WTC11 (cell line): ENCODE measurements at regions not wholly inside any gene's neighbourhood (a gene's known extent, or its start where the extent isn't known, plus 50 kb on each side); places are given as distances from the start of the nearest gene placed in this dataset.

Experiments
- ATAC-seq: fragments of 200-7000 bp; cut with Tn5 transposase; 2 replicates; pipeline ENCODE4 v1.10.0; 2021; ENCODE audit warnings: mild to moderate bottlenecking, moderate library complexity
- CTCF ChIA-PET: fragments of 300-600 bp; sonication (Branson Sonifier 250); formaldehyde crosslinking; loops from one replicate; lab custom pipeline; 2021; ENCODE audit warnings: antibody characterized with exemption; lab: Charles Lee
- POLR2A ChIA-PET: fragments of 350-600 bp; sonication (Branson Sonifier 250); formaldehyde crosslinking; loops from one replicate; lab custom pipeline; 2021; ENCODE audit warnings: antibody characterized with exemption; lab: Charles Lee
- DNase-seq: peaks from one replicate; pipeline ENCODE4 v3.0.0; 2021; ENCODE audit warnings: low spot score
- H3K27ac Mint-ChIP-seq: 2 replicates; pipeline ENCODE4 v1.8.0; 2021; ENCODE audit warnings: mixed read lengths
- H3K27me3 Mint-ChIP-seq: 2 replicates; pipeline ENCODE4 v1.8.0; 2021; ENCODE audit warnings: low read depth, mild to moderate bottlenecking, moderate library complexity, mixed read lengths
- H3K36me3 Mint-ChIP-seq: 2 replicates; pipeline ENCODE4 v1.8.0; 2021; ENCODE audit warnings: mixed read lengths
- H3K4me1 Mint-ChIP-seq: 2 replicates; pipeline ENCODE4 v1.8.0; 2022; ENCODE audit warnings: mixed read lengths
- H3K4me3 Mint-ChIP-seq: 2 replicates; pipeline ENCODE4 v1.8.0; 2021; ENCODE audit warnings: mild to moderate bottlenecking, moderate library complexity, mixed read lengths
- H3K9me3 Mint-ChIP-seq: 2 replicates; pipeline ENCODE4 v1.8.0; 2021; ENCODE audit warnings: mixed read lengths
- ATF2 ChIP-seq: sonication (generic); formaldehyde crosslinking; IDR thresholded peaks from 2 replicates; pipeline ENCODE4 v1.8.1; 2022; ENCODE audit warnings: low read depth, missing genetic modification reagents, borderline replicate concordance
- ATF6 ChIP-seq: sonication (generic); formaldehyde crosslinking; IDR thresholded peaks from 2 replicates; pipeline ENCODE4 v1.8.1; 2023; ENCODE audit warnings: mild to moderate bottlenecking, missing genetic modification reagents
- EMX1 ChIP-seq: fragments of 250-450 bp; sonication (Bioruptor Pico); IDR thresholded peaks from 2 replicates; pipeline ENCODE4 v1.8.0; 2021; ENCODE audit warnings: mild to moderate bottlenecking
- GRHL2 ChIP-seq: fragments of 250-450 bp; sonication (Bioruptor Pico); IDR thresholded peaks from 2 replicates; pipeline ENCODE4 v1.8.0; 2022; ENCODE audit warnings: mild to moderate bottlenecking, moderate library complexity; ENCODE audit not compliant: insufficient replicate concordance, severe bottlenecking
- GTF2I ChIP-seq: fragments of 250-450 bp; sonication (Bioruptor Pico); conservative IDR thresholded peaks from 2 replicates; pipeline ENCODE4 v1.4.0; 2021; ENCODE audit warnings: mild to moderate bottlenecking
- JUN ChIP-seq: sonication (generic); formaldehyde crosslinking; IDR thresholded peaks from 2 replicates; pipeline ENCODE4 v1.8.0; 2023; ENCODE audit warnings: mild to moderate bottlenecking, missing genetic modification reagents
- NR1H2 ChIP-seq: sonication (generic); formaldehyde crosslinking; IDR thresholded peaks from 2 replicates; pipeline ENCODE4 v1.9.0; 2021; ENCODE audit warnings: mild to moderate bottlenecking, moderate library complexity, missing genetic modification reagents
- NR2C2 ChIP-seq: sonication (generic); formaldehyde crosslinking; IDR thresholded peaks from 2 replicates; pipeline ENCODE4 v1.8.0; 2022; ENCODE audit warnings: mild to moderate bottlenecking, missing genetic modification reagents
- PRRX2 ChIP-seq: fragments of 250-450 bp; sonication (Bioruptor Pico); IDR thresholded peaks from 2 replicates; pipeline ENCODE4 v1.8.0; 2021; ENCODE audit warnings: mild to moderate bottlenecking
- SMAD3 ChIP-seq: sonication (generic); formaldehyde crosslinking; IDR thresholded peaks from 2 replicates; pipeline ENCODE4 v1.8.0; 2022; ENCODE audit warnings: missing genetic modification reagents, mild to moderate bottlenecking, borderline replicate concordance
- SMAD4 ChIP-seq: sonication (generic); formaldehyde crosslinking; IDR thresholded peaks from 2 replicates; pipeline ENCODE4 v1.8.0; 2022; ENCODE audit warnings: mild to moderate bottlenecking, missing genetic modification reagents
- SP1 ChIP-seq: sonication (generic); formaldehyde crosslinking; conservative IDR thresholded peaks from 2 replicates; pipeline ENCODE4 v1.8.1; 2022; ENCODE audit warnings: missing genetic modification reagents
- ZNF121 ChIP-seq: sonication (generic); formaldehyde crosslinking; IDR thresholded peaks from 2 replicates; pipeline ENCODE4 v1.8.0; 2023; ENCODE audit warnings: missing genetic modification reagents
- ZNF219 ChIP-seq: sonication (generic); formaldehyde crosslinking; IDR thresholded peaks from 2 replicates; pipeline ENCODE4 v1.8.0; 2023; ENCODE audit warnings: missing genetic modification reagents, mild to moderate bottlenecking, borderline replicate concordance
- ZNF232 ChIP-seq: sonication (generic); formaldehyde crosslinking; IDR thresholded peaks from 2 replicates; pipeline ENCODE4 v1.8.0; 2022; ENCODE audit warnings: mild to moderate bottlenecking, missing genetic modification reagents
- ZNF263 ChIP-seq: sonication (generic); formaldehyde crosslinking; IDR thresholded peaks from 2 replicates; pipeline ENCODE4 v1.8.1; 2022; ENCODE audit warnings: low read depth, mild to moderate bottlenecking, moderate library complexity, missing genetic modification reagents
- ZNF281 ChIP-seq: sonication (generic); formaldehyde crosslinking; IDR thresholded peaks from 2 replicates; pipeline ENCODE4 v1.8.0; 2023; ENCODE audit warnings: mild to moderate bottlenecking, missing genetic modification reagents
- ZNF416 ChIP-seq: fragments of 250-450 bp; sonication (Bioruptor Pico); IDR thresholded peaks from 2 replicates; pipeline ENCODE4 v1.9.0; 2021; ENCODE audit warnings: mild to moderate bottlenecking, inconsistent platforms
- ZNF671 ChIP-seq: fragments of 250-450 bp; sonication (Bioruptor Pico); IDR thresholded peaks from 2 replicates; pipeline ENCODE4 v1.8.0; 2021; ENCODE audit warnings: mild to moderate bottlenecking
- TF ChIP-seq, protein P1 (sequence below): sonication (generic); formaldehyde crosslinking; IDR thresholded peaks from 2 replicates; pipeline ENCODE4 v1.8.1; 2022; ENCODE audit warnings: low read depth, mild to moderate bottlenecking, moderate library complexity, missing genetic modification reagents, borderline replicate concordance
- TF ChIP-seq, protein P2 (sequence below): sonication (generic); formaldehyde crosslinking; IDR thresholded peaks from 2 replicates; pipeline ENCODE4 v1.8.1; 2022; ENCODE audit warnings: mild to moderate bottlenecking, missing genetic modification reagents, moderate library complexity, borderline replicate concordance
- TF ChIP-seq, protein P3 (sequence below): sonication (generic); formaldehyde crosslinking; IDR thresholded peaks from 2 replicates; pipeline ENCODE4 v1.8.1; 2023; ENCODE audit warnings: mild to moderate bottlenecking, missing genetic modification reagents
- TF ChIP-seq, protein P4 (sequence below): sonication (generic); formaldehyde crosslinking; IDR thresholded peaks from 2 replicates; pipeline ENCODE4 v1.8.0; 2023; ENCODE audit warnings: missing genetic modification reagents

DNA sequence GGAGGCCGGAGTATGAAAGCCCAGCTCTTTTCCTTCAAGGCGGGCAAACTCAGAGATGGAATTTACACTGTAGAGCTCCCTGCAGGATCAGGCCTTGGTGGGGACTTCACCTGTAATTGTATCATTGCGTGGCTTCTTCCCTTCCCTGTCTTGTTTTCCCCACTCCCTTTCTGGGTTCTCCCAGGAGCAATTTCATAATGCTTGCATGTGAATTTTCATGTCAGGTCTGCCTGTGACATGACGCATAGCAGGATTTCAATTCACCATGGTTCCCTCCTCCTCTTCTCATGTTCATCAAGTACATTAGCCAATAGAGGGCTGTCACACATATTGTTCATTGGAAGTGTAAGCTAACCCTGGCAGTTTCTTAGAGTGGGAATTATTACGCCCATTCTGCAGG is 197.7 kb downstream of the RPS24 start (continued):
- TF ChIP-seq ZNF232 (CRISPR knock-in tag) = no peak
- TF ChIP-seq NR1H2 (CRISPR knock-in tag) = no peak
- TF ChIP-seq ATF2 = no peak
- TF ChIP-seq PRRX2 = no peak

DNA sequence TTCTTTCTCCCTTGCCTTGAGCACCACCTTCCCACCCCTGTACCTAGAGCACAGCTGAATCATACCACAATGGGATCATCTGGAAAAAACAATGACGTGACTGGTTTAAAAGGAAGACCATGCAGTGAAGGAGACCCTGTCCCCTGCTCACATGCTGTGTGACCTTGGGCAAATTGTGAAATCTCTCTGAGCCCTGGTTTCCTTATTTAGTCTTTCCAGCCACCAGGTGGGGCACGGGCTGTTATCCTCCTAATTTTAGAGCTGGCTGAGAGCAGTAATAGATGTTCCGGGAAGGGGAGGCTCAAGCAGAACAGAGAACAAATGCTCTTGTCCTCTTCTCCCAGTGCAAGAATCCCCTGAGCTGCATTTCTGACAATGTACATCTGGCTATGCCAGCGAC is 198.3 kb downstream of the RPS24 start:
- no peaks in the 10 kb centered on the region for H3K9me3 Mint-ChIP-seq
- DNase-seq (no peak), ATAC-seq (peak; percentile 56)
- no peaks in the 10 kb centered on the region for H3K36me3 Mint-ChIP-seq
- POLR2A ChIA-PET = no interaction called here
- no peak overlapping the region for H3K27ac Mint-ChIP-seq
- H3K4me1 Mint-ChIP-seq = peaks cover 4% of the 10 kb centered on the region; the same call in 1 of the 2 replicates
- H3K4me3 Mint-ChIP-seq = no peak overlapping the region
- TF ChIP-seq NR2C2 = no peak
- TF ChIP-seq GTF2I = 0 out of 2 replicates have a peak, but pooled peaks have one; percentile 51
- CTCF ChIA-PET = interaction anchor here (0.6 to 3.1 kb wide), 15 partner anchors 9 to 963 kb away, joined by 3 to 13 read pairs (median 4); no protein-coding TSS in a partner anchor
- H3K27me3 Mint-ChIP-seq = no peaks in the 10 kb centered on the region

GRCh38 chr10:78236416-78237015 is 202.9 kb downstream of the RPS24 start:
- H3K4me3 Mint-ChIP-seq = no peak overlapping the region
- DNase-seq (no peak), ATAC-seq (no peak)
- peaks cover 7% of the 10 kb centered on the region for H3K9me3 Mint-ChIP-seq
- ChIA-PET POLR2A (no interaction called here), CTCF (interaction anchor here (1.6 to 1.8 kb wide), 2 partner anchors 24 to 66 kb away, joined by 3 to 9 read pairs; no protein-coding TSS in a partner anchor)
- H3K27me3 Mint-ChIP-seq = no peaks in the 10 kb centered on the region
- H3K36me3 Mint-ChIP-seq = no peaks in the 10 kb centered on the region
- TF ChIP-seq ZNF219 = no peak
- TF ChIP-seq ZNF263 (CRISPR knock-in tag) = no peak
- no peak for TF ChIP-seq ZNF121 (CRISPR knock-in tag)
- TF ChIP-seq, protein P1, sequence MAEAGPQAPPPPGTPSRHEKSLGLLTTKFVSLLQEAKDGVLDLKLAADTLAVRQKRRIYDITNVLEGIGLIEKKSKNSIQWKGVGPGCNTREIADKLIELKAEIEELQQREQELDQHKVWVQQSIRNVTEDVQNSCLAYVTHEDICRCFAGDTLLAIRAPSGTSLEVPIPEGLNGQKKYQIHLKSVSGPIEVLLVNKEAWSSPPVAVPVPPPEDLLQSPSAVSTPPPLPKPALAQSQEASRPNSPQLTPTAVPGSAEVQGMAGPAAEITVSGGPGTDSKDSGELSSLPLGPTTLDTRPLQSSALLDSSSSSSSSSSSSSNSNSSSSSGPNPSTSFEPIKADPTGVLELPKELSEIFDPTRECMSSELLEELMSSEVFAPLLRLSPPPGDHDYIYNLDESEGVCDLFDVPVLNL = no peak
- no peak for TF ChIP-seq ZNF671 (CRISPR knock-in tag)
- TF ChIP-seq EMX1 (CRISPR knock-in tag) = no peak
- no peak for TF ChIP-seq SP1 (CRISPR knock-in tag)
- TF ChIP-seq ZNF416 (CRISPR knock-in tag) = no peak
- no peak for TF ChIP-seq SMAD3 (CRISPR knock-in tag)
- TF ChIP-seq, protein P2, sequence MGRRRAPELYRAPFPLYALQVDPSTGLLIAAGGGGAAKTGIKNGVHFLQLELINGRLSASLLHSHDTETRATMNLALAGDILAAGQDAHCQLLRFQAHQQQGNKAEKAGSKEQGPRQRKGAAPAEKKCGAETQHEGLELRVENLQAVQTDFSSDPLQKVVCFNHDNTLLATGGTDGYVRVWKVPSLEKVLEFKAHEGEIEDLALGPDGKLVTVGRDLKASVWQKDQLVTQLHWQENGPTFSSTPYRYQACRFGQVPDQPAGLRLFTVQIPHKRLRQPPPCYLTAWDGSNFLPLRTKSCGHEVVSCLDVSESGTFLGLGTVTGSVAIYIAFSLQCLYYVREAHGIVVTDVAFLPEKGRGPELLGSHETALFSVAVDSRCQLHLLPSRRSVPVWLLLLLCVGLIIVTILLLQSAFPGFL (CRISPR knock-in tag) = no peak
- TF ChIP-seq, protein P3, sequence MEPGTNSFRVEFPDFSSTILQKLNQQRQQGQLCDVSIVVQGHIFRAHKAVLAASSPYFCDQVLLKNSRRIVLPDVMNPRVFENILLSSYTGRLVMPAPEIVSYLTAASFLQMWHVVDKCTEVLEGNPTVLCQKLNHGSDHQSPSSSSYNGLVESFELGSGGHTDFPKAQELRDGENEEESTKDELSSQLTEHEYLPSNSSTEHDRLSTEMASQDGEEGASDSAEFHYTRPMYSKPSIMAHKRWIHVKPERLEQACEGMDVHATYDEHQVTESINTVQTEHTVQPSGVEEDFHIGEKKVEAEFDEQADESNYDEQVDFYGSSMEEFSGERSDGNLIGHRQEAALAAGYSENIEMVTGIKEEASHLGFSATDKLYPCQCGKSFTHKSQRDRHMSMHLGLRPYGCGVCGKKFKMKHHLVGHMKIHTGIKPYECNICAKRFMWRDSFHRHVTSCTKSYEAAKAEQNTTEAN = no peak
- no peak for TF ChIP-seq JUN
- no peak for TF ChIP-seq ATF6 (CRISPR knock-in tag)
- TF ChIP-seq, protein P4, sequence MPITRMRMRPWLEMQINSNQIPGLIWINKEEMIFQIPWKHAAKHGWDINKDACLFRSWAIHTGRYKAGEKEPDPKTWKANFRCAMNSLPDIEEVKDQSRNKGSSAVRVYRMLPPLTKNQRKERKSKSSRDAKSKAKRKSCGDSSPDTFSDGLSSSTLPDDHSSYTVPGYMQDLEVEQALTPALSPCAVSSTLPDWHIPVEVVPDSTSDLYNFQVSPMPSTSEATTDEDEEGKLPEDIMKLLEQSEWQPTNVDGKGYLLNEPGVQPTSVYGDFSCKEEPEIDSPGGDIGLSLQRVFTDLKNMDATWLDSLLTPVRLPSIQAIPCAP (CRISPR knock-in tag) = no peak
- no peak for TF ChIP-seq ZNF281 (CRISPR knock-in tag)
- no peak for TF ChIP-seq GRHL2 (CRISPR knock-in tag)
- TF ChIP-seq SMAD4 (CRISPR knock-in tag) = no peak
- H3K27ac Mint-ChIP-seq = no peak overlapping the region
- H3K4me1 Mint-ChIP-seq = no peaks in the 10 kb centered on the region
